Activated CD8-positive, alpha-beta T cell treated with anti-CD3 and anti-CD28 coated beads for 36 hours (primary cell): ENCODE measurements at regions not wholly inside any gene's neighbourhood (a gene's known extent, or its start where the extent isn't known, plus 50 kb on each side); places are given as distances from the start of the nearest gene placed in this dataset.

ENCODE experiments used
- ATAC-seq: fragments of 200-7000 bp; cut with Tn5 transposase; one replicate; pipeline ENCODE4 v1.10.0; 2021; ENCODE audit warnings: mild to moderate bottlenecking, moderate library complexity
- CTCF ChIA-PET: fragments of 350-600 bp; sonication (Branson Sonifier 250); formaldehyde crosslinking; loops from one replicate; lab custom pipeline; 2021; ENCODE audit warnings: antibody characterized with exemption; lab: Charles Lee
- POLR2A ChIA-PET: fragments of 350-600 bp; sonication (Branson Sonifier 250); formaldehyde crosslinking; loops from one replicate; lab custom pipeline; 2021; ENCODE audit warnings: antibody characterized with exemption; lab: Charles Lee
- DNase-seq: peaks from one replicate; pipeline ENCODE4 v3.0.0-alpha.2; 2020
- H3K27ac Mint-ChIP-seq: one replicate; pipeline ENCODE4 v1.8.0; 2021; ENCODE audit warnings: mild to moderate bottlenecking, mixed read lengths
- H3K27me3 Mint-ChIP-seq: one replicate; pipeline ENCODE4 v1.8.0; 2021; ENCODE audit warnings: mixed read lengths
- H3K36me3 Mint-ChIP-seq: one replicate; pipeline ENCODE4 v1.8.0; 2021; ENCODE audit warnings: low read depth, mixed read lengths
- H3K4me1 Mint-ChIP-seq: one replicate; pipeline ENCODE4 v1.8.0; 2021; ENCODE audit warnings: low read depth, mixed read lengths
- H3K4me3 Mint-ChIP-seq: one replicate; pipeline ENCODE4 v1.8.0; 2021; ENCODE audit warnings: mild to moderate bottlenecking, moderate library complexity, mixed read lengths
- H3K9me3 Mint-ChIP-seq: one replicate; pipeline ENCODE4 v1.8.0; 2021; ENCODE audit warnings: mixed read lengths
- intact Hi-C: fragments of 100-400 bp; cut with micrococcal nuclease; formaldehyde crosslinking; loops from one replicate; pipeline ENCODE4 v1.10.0; 2022
- TF ChIP-seq, protein P1 (sequence below): fragments of 200-600 bp; IDR thresholded peaks from one replicate; pipeline ENCODE4 v1.8.0; 2022; ENCODE audit warnings: antibody characterized with exemption, mild to moderate bottlenecking

DNA sequence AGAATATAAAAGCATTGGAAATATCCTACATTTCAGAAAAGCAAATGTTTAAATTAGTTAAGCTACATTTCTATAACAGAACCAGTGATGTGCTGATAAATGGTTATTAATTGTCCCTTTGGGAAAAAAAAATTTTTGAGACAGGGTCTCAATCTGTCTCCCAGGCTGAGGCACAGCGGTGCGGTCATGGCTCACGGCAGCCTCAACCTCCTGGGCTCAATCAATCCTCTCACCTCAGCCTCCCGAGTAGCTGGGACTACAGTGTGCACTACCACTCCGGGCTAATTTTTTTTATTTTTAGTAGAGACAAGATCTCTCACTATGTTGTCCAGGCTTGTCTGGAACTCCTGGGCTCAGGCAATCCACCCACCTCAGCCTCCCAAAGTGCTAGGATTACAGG, 194.8 kb upstream of the SALL3 start:
- no peaks in the 10 kb centered on the region for H3K4me1 Mint-ChIP-seq
- DNase-seq (no peak), ATAC-seq (no peak)
- POLR2A ChIA-PET: no interaction called here
- H3K36me3 Mint-ChIP-seq: no peaks in the 10 kb centered on the region
- H3K27ac Mint-ChIP-seq: no peak overlapping the region
- H3K4me3 Mint-ChIP-seq: no peak overlapping the region
- no peaks in the 10 kb centered on the region for H3K9me3 Mint-ChIP-seq
- TF ChIP-seq, protein P1, sequence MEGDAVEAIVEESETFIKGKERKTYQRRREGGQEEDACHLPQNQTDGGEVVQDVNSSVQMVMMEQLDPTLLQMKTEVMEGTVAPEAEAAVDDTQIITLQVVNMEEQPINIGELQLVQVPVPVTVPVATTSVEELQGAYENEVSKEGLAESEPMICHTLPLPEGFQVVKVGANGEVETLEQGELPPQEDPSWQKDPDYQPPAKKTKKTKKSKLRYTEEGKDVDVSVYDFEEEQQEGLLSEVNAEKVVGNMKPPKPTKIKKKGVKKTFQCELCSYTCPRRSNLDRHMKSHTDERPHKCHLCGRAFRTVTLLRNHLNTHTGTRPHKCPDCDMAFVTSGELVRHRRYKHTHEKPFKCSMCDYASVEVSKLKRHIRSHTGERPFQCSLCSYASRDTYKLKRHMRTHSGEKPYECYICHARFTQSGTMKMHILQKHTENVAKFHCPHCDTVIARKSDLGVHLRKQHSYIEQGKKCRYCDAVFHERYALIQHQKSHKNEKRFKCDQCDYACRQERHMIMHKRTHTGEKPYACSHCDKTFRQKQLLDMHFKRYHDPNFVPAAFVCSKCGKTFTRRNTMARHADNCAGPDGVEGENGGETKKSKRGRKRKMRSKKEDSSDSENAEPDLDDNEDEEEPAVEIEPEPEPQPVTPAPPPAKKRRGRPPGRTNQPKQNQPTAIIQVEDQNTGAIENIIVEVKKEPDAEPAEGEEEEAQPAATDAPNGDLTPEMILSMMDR: no peak
- intact Hi-C loops: no loop called here
- H3K27me3 Mint-ChIP-seq: no peaks in the 10 kb centered on the region
- CTCF ChIA-PET: no interaction called here

DNA sequence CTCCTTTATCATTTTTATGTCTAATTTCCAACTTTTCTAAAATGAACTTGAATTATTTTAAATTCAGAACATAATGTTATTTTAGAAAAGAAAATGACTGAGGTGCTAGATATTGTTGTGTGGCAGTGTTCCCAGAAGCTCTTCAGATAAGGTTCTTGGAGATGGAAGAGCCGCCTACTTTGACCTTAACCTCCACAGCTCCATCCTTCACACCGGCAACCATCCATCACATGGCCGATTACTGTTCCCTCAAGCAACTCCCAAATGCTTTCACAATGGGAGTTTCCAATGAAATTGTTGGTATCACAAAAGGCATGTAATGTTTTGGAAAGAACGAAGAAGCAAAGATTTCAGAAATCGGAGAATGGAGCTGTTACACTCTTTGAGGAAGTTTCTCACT, 193.9 kb upstream of the SALL3 start:
- TF ChIP-seq, protein P1: no peak
- Mint-ChIP-seq H3K27me3 (no peaks in the 10 kb centered on the region), H3K27ac (no peak overlapping the region), H3K4me1 (no peaks in the 10 kb centered on the region), H3K4me3 (no peak overlapping the region), H3K9me3 (no peaks in the 10 kb centered on the region), H3K36me3 (no peaks in the 10 kb centered on the region)
- intact Hi-C loops: no loop called here
- DNase-seq: no peak
- no peak for ATAC-seq
- CTCF ChIA-PET: no interaction called here
- POLR2A ChIA-PET: no interaction called here

DNA sequence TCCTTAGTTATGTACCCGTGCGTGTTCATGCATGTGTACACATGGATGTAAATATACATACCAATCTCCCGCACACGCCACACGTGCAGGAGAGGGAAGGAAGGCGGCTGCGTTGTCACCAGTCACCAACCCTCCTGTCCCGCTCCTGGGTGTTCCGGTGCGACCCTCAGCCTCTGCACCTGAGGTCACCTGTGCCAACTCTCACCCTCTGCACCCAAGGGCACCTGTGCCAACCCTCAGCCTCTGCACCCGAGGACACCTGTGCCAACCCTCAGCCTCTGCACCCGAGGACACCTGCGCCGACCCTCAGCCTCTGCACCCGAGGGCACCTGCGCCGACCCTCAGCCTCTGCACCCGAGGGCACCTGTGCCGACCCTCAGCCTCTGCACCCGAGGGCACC, 192.8 kb upstream of the SALL3 start:
- no peak overlapping the region for H3K27ac Mint-ChIP-seq
- ChIA-PET POLR2A (no interaction called here), CTCF (no interaction called here)
- no peaks in the 10 kb centered on the region for H3K4me1 Mint-ChIP-seq
- TF ChIP-seq, protein P1: no peak
- intact Hi-C loops: no loop called here
- H3K4me3 Mint-ChIP-seq: no peak overlapping the region
- no peak for ATAC-seq
- H3K27me3 Mint-ChIP-seq: no peaks in the 10 kb centered on the region
- no peaks in the 10 kb centered on the region for H3K36me3 Mint-ChIP-seq
- DNase-seq: no peak
- H3K9me3 Mint-ChIP-seq: no peaks in the 10 kb centered on the region

DNA sequence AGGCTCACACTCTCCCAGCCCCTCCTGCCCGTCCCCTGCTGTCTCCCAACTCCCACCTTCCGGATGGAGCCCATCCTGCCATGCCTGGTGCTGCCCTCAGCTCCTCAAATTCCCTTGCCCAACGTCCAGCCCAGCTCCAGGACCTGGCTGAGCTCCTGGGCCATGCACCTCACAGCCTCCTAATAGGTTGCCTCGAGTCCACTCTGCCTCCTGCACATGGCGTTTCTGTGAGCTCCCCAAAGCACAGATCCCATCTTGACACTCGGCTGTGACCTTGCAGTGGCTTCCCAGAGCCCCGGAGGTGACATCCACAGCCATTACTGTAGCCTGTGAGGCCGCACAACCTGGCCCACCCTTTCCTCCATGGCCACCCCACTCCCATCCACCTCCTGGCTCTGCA, 191.9 kb upstream of the SALL3 start:
- no peaks in the 10 kb centered on the region for H3K36me3 Mint-ChIP-seq
- ATAC-seq: no peak
- no peak for DNase-seq
- H3K4me1 Mint-ChIP-seq: no peaks in the 10 kb centered on the region
- H3K9me3 Mint-ChIP-seq: no peaks in the 10 kb centered on the region
- ChIA-PET POLR2A (no interaction called here), CTCF (no interaction called here)
- no peak overlapping the region for H3K4me3 Mint-ChIP-seq
- H3K27ac Mint-ChIP-seq: no peak overlapping the region
- TF ChIP-seq, protein P1: no peak
- H3K27me3 Mint-ChIP-seq: no peaks in the 10 kb centered on the region
- intact Hi-C loops: no loop called here

DNA sequence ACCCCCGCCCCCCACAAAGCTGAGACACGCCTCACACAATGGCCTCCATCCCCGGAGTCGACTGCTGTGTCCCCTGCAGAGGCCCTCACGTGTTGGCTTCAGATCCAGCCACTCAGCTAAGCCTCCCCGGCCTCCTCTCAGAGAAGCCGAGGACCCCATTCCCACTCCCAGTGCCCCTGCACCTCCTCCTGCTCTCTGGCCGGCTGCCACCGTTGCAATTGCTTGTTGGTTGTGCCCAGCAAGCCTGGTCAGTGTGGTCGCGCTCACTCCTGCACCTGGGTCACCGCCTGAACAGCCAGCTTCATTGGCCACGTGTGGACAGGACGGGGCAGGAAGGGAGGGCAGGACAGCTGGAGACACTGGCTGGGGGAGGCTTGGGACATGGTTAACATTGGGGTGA, 191.5 kb upstream of the SALL3 start:
- ATAC-seq: no peak
- intact Hi-C loops: no loop called here
- Mint-ChIP-seq H3K4me3 (no peak overlapping the region), H3K4me1 (no peaks in the 10 kb centered on the region), H3K27me3 (no peaks in the 10 kb centered on the region), H3K9me3 (no peaks in the 10 kb centered on the region), H3K36me3 (no peaks in the 10 kb centered on the region), H3K27ac (no peak overlapping the region)
- TF ChIP-seq, protein P1: no peak
- no peak for DNase-seq
- ChIA-PET POLR2A (no interaction called here), CTCF (no interaction called here)
